Eye (tissue), 1 donor: ENCODE measurements at regions not wholly inside any gene's neighbourhood (a gene's known extent, or its start where the extent isn't known, plus 50 kb on each side); places are given as distances from the start of the nearest gene placed in this dataset.

ENCODE experiments used
- DNase-seq: peaks from one replicate; pipeline ENCODE4 v3.0.0-alpha.2; 2015

DNA sequence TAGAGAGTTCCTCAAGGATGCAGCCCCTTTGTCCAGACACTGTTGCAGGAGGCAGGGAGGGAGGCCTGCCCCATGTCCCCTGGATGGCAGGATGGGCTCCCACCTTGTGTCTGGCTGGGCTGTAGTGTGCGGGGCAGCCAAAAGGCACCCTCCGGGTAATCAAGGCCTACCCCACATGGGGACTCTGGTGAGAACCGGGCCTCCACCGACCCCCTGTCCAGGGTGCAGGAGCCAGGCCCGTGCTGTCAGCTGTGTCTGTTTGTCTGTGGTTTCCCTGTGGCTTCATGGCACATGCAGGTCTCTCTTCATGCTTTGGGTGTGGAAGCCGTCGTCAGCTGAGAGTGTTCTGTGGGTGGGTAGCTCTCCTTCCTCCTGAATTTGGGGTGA lies 1240.9 kb downstream of the BRD1 start:
- no peak for DNase-seq

DNA sequence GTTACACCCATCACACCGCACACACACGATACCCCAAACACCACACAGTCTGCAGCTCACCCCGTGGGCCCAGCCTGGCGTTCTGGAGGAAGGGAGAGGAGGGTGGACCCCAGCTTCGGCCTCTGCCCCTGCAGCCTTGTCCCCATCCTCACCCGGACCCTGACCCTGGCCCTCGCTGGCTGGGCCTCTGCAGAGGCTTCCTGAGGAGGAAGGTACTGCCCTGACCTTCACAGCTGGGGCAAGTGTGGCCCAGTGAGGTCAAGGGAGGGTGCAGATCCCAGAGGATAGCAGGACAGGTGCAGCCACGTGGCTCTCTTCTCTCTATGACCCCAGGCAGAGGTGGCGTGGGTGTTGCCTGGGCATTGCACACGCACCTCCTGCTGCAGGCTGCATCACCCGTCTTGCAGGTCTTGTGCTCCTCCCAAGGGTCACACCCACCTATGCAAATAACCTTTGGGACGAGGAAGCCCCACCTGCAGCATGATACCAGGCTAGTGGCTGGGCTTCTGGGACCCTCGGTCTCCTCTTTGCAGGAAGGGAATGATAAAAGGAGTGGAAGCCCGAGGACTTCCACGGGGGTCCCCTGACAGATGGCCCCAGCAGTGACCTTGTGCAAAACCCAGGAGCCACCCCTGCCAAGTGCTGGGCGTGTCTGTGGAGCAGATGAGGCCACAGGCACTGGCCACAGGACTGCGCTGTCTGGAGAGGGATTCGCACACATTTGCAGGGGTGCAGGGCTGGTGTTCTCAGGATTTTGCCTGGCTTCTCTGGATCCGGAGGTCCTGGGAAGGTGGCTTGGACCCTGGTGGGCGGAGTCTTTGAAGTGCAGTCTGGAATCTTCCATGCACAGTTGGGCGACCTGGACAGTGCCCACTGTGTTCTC lies 1241.5 kb downstream of the BRD1 start:
- DNase-seq, result no peak

DNA sequence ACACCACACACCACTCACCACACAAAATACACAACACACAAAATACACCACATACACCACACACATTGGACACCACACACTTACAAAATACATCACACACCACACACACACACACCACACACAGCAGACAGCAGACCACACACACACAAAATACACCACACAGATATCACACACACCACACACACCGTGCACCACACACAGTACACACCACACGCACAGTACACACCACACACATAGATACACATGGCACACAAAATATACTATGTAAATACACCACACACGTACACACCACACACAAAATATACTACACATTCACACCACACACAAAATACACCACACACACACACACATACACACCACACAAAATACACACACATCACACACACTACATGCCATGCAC lies 1243.5 kb downstream of the BRD1 start:
- DNase-seq, result no peak

DNA sequence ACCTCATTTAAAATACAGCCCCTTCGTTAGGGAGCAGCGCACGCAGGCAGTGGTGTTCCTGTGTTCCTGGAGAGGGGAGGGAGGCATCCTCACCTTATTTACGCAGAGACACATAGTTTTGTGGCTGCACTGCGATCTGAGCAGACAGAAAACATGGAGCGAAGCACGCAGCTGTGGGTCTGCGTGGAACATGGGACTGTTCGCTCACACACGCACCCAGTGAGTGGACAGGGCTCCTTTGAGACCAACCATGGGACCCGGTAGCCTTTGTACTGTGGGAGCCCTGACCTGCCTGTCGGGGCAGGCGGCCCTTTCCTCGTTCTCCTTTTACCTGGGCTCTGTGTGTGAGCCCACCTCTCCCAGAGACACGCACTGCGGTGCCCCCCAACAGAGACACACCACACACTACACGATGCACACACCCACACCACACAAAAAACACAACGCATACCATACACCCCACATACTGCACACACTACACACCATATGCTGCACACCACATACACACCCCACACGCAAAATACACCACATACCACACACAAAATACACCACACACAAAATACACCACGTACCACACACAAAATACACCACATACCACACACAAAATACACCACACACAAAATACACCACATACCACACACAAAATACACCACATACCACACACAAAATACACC lies 1245.7 kb downstream of the BRD1 start:
- peak; percentile 33 for DNase-seq

DNA sequence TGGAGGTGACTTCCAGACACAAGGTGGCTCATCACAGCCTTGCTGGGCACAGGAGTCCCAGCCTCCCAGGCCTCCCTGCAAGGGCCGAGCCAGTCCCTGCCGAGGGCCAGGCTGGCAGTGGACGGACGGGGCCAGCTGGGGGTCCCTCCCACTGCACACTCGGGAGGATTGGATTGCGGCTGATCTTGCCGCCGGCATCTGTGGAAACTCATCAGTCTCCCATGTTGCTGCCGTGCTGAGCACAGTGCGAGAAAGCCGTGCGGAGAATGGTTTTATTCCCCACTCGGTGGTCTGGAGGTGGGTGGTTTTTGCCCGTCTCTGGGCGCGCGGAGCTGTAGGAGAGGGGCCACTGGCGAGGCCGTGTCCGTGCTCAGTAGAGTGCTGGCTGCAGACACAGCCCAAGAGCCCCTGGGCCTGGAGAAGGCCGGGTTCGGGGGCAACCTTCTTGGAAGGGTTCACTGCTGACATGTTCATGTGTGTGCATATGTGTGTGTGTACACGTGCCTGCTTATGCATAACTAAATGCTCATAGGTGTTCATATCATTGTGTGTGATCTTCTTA lies 1246.4 kb downstream of the BRD1 start:
- DNase-seq, result peak; percentile 26

DNA sequence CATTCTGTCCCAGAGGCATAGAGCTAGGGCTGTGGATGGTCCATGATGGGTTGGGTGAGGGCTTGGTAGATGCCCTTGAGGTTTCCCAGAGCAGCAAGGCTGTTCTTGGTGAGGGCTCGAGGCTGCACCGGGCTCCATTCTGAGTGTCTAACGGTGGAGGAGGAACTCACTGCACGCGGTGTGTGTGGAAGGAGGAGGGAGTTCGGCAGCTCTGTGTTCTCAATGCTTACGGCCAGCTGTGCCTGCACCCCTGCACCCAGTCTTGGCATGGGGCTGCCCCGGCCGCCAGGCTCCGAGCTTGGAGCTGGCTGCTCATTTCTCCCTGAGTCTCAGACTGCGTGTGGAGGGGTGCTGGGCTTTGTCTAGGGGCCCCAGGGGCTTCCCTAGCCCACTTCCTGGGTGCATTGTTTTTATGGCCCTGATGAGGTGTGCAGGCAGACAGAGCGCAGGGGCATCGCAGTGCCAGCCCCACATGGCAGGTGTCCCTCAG lies 1247.1 kb downstream of the BRD1 start:
- DNase-seq, result no peak

DNA sequence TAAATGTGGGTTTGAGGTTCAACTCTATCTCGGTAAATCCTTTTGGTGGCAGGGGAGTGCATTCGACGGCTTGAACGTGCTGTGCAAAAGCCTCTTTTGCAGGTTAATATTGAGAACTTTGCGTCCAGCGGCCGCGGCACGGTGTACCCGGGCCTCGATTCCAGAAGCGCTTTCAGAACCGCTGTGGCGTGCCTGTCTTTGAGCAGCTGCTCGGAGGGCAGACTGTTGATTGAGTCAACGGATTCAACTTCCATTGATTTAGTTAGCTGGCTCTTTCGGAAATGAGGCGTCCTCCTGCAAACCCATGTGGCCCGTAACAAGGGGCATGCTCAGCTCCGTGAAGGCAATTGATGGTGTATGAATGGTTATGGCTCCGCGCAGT lies 1247.8 kb downstream of the BRD1 start:
- DNase-seq, result peak; percentile 15

DNA sequence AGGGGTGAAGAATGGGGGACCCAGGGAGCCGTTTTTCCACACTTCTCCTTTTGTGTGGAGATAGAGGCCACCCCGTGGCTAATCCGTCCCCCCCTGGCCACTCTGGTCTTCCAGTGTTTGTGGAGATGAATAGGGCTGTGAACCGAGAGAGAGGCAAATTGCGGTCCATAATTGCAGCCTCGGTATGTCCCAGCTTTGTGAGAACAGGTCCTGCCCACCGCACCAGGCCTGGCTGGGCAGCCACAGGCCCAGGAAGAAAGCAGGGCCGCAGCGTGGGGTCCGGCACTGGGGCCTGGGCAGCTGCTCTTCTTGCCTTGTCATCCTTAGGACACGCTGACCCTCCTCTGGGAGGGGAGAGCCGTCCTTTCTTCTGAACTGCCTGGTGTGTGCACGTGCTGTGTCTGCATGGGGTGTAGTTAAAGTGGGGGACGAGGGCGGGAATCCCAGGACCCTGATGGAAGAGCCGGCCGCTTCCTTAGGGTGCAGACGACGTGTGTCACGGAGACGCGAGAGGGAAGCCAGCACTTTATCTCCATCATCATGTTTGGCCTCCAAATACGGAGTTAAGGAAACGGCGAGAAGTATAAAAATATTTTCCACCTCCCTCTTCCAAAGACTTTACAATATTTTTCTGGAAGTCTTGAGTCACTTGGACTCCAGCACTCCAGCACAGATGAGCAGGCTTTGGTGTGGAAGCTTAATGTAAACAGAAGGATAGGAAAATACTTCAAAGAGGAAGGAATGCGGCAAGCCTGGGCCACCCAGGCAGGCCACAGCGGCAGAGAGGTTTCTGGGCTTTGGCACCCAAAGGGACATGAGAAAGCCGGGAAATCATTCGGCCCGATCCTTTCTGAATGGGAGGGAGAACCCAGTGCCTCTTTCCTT lies 1248.4 kb downstream of the BRD1 start:
- peak; percentile 59 for DNase-seq

DNA sequence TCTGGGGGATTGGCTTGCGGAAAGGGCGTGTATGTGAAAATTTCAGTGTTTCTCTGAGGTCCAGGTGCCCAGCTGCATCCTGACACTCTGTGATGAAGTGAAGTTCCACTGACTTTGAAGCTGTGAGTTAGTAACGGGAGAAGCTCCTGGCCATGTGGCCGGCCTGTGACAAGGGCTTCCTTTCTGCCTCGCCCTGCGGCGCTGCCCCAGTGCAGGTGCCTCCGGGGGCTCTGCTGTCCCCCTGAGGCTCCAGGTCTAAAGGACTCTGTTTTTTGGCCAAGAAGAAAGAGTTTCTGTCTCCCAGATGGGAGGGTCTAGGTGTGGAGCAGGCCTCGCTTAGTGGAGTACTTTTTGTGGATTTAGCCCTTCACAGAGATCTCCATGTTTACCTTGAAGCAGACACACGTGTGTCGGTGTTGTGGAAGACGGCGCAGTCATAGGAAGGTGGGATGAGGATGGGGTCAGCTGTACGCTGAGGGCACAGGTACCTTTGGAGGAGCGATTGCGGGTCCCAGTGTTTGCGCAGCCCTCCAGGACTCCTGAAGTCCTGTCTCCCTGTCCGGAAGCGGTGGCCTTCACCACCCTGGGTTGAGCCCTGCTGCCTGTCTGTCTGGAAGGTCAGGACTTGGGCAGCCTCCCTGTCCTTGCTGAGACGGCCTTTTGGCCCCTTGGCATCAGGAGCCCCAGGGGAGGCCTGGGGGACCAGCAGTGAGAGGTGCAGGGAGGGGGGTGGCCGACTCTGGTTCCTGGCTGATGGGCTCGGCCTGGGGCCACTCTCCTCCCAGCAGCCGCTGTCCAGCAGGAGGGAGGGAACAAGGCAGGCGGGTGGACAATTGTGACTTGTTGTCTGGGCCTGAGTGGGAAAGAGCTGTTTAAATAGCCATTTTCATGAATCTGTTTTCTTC lies 1249.3 kb downstream of the BRD1 start:
- peak; percentile 19 for DNase-seq

DNA sequence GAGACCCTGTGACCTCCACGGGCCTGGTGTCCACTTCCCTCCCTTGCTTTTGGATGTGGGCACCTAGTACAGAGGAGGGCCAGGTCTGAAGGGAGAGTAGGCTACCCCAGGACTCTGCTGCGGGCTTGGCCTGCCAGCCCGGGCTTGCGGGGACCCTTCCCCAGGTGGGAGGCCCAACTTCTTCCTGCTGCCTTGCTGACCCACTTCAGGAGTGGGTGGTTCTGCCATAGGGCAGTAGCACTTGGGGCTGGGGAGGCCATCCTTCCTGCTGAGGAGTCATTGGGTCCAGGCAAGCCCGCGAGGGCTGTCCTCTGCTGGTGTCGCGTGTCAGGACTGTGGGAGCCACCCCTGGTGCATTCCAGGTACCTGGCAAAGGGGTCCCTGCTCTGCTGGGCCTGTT lies 1250.0 kb downstream of the BRD1 start:
- DNase-seq, result no peak

DNA sequence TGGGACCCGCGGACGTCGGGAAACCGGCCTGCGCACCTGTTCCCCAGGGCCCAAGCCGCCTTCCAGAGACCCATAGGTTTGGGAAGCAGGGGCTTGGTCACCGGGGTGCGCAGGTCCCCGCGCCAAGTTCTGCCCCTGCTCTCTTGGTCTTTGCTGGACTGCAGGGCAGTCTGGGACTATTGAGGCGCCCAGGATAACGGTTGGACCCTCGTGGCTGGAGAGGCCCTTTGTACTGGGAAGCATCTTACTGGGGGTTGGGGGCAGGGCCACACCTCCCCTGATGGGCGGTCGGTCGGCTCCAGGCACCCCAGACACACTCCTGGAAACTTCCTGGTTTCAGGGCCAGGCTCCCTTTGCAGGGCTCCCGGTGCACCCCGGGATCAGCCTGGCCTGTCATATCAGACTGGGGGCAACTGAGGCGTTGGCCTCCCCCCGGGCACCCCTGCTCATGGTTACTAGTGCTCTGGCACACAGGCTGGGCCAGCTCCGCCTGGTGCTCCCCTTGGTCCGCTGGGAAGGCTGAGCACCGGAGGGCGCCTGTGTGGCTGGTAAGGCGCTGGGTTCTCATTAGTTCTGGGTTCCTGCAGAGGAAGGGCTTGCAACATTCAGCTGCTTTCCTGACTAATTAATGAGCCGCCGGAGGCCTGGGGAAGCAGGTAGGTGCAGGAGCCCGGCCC lies 1250.5 kb downstream of the BRD1 start:
- DNase-seq, result peak; percentile 37

DNA sequence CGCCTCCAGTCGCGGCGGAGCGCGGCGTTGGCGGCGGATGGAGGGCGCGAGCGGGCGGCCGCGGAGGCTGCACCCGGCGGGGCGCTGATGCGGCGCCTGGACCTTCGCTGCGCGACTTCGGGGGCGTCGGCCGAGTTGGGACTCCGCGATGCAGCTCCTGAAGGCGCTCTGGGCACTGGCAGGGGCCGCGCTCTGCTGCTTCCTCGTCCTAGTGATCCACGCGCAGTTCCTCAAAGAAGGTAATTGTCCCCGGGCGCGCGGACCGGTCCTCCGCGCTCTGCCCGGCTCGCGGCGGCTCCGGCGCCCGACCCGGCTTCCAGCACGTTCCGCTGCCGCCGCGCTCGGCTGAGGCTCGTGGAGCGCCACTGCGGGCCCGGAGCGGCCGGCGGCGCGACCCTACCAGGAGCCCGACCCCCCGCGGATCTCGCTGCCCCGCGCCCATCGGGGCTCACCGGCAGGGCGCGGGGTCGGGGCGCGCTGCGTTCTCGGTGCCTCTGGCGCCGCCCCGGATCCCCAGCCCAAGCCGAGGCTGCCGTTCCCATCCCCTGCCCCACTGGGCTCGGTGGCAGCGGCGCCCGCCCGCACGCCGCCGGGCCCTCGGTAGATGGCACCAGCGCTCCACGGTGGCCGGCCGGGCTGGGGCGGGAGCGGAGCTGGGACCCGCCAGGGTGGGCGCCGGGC lies 1251.2 kb downstream of the BRD1 start:
- DNase-seq, result peak; percentile 84

DNA sequence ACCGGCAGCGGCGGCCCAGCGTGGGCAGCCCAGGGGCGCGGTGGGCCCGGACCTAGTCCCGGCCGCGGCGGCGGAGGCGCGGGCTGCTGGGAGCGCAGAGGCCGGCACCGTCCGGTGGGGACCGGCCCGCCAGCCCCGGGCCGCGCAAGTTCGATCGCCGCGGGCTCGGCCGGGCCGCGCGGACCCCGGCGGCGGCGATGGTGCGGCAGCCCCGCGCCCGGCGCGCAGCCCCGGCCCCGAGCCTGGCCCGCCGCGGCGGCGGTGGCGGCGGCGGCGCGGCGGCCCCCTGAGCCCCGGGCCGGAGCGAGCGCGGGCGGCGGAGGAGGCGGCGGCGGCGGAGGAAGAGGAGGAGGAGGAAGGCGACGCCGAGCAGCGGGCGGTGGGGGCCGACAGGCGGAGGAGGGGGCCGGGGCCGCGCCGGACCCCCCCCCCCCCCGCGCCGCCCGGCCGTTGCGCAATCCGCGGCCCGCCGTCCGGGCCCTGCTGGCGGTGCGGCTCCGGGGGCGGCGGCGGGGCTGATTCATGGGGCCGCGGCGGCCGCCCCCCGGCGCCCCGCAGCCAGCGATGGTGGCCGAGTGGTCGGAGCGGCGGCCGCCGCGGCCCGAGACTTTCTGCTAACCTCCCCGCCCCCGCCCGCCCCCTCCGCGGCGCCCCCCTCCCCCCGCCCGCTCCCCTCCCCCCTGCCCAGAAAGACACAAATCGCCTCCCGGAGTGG lies 1251.9 kb downstream of the BRD1 start:
- no peak for DNase-seq

DNA sequence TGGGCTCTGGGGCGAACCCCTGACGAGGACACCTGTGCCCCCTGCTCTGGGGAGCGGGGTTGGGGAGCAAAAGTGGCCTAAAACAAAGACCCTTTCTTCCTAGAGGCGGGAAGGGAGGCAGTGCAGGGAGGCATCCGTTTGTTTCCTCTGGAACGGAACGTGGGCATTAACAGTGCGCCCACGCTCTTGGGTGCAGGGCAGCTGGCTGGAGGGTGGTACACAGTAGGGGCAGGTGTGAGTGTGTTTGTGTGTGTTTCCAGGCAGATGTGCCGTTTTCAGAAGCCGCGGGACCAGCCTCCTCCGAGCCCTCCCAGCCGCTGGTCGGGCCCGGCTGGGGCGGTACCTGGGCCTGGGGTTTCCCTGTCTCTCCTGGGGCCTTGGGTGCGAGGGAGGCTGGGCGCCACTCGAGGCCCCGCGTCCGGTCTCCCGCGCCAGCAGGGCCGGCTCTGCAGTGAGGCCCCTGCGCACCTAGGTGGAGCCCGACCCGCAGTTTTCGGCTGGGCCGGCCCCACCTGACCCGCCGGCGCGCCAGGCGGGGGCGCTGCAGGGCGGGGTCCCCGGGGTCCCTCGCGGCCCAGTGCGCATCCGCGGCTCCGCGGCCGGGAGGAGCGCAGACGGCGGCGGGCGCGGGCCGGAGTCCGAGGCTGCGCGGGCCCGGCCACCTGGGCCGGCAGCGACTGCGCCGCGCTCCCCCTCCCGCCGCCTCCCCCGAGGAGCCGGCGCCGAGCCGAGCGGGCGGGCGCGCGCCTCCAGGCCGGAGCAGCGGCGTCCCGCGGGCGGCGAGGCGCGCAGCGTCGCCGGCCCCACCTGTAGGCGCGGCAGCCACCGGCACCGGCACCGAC lies 1252.7 kb downstream of the BRD1 start:
- peak; percentile 85 for DNase-seq

DNA sequence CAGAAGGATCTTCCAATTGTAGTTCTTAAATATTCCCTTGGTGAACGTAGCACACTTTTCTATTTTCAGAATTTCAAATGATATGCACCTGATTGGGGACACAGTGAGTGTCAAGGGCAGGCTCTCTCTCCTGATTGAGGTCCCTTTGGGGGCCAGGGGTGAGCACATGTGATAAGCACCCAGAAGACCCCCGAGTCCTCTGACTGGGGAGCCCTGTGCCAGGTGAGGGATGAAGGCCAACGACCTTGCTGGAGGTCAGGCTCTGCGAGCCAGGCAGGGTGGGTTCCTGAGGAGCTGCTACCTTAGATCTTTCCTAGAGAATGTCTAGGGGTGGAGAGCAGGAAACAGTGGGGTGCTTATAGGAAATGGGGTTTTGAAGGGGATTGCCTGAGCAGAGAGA lies 1253.9 kb downstream of the BRD1 start:
- DNase-seq, result no peak

DNA sequence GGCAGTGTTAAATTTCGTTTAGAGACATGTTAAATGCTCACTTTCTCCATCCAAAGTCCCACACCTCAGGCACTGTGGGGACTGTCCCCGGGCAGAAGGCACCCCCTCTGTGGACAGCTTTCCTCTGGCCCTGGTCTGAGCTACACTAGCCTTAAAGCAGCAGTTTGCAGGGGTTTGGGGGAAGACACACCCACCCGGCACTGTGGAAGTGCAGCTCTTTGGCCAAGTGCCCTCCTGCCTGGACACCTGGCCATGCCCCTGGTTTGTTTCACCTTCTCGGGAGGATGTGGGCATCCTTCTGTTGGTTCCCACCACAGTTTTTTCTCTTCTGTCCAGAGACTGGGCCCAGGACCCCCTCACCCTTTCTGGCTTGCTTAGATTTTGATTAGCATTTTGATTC lies 1254.7 kb downstream of the BRD1 start:
- no peak for DNase-seq

DNA sequence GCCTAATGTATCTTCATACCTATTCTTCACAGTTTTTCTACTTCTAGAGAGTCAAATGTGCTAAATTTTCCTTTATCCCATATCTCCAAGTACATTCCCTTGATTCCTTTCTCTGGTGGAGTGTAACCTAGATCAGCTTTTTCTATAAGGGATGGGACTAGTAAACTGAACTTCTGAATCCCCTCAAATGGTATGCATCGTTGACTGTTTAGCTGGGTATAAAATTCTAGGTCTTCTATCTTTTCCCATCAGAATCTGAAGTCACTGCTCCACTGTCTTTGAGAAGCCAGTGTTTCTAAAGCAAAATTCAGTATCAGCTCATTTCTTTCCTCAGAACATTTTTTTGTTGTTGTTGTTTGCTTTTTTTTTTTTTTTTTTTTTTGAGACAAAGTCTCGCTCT lies 1256.8 kb downstream of the BRD1 start:
- DNase-seq, result no peak

DNA sequence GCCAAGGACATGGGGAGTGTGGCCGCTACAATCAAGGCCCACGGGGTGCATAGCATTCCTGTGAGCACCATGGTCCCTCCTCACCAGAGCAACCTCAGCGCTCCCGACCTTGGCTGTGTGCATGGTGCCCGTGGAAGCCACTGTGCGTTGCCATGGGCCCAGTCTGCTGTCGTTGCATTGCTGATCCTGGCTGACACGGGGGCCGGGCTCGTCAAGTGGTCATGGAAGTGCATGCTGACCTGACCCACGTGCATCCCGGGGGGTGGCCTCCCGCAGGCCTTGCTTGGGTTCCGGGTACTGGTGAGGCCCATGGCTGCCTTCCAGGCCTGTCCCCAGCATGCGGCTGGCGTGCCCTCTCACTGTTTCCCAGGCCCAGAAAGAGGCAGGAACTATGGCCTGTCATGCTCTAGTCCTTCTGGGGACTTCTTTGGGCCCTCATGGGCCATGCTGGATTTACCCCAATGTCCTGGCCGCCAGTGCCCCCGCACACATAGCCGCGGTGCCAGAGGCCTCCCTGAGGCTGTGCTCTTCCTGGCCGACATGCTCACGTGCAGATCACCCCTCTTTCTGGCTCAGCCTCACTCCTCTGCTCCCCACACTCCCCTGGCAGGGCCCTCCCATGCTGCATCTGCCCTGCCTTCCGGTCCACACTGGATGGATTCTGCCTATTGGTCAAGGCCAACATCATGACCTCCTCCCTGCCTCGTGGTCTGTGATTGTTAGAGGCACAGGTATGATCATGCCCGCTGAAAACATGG lies 1258.0 kb downstream of the BRD1 start:
- DNase-seq, result no peak
